Peyer's patch (tissue), 4 donors: ENCODE measurements at regions not wholly inside any gene's neighbourhood (a gene's known extent, or its start where the extent isn't known, plus 50 kb on each side); places are given as distances from the start of the nearest gene placed in this dataset.

Source experiments
- POLR2A ChIP-seq, 2 donors: fragments of 450-650 bp; IDR thresholded peaks; one replicate each; pipeline ENCODE4 v1.5.1; 2017; ENCODE audit warnings: antibody characterized with exemption in 2 of 2, mild to moderate bottlenecking in 2 of 2, moderate library complexity in 2 of 2
- TF ChIP-seq, protein P1 (sequence below), 6 experiments: fragments of 450-650 bp in 4 of 6; fragments of 200-600 bp in 2 of 6; sonication (generic) in 1 of 6; IDR thresholded peaks; one replicate each; pipeline ENCODE4 v1.5.1; 2017 to 2019; ENCODE audit warnings: antibody characterized with exemption in 6 of 6, mild to moderate bottlenecking in 3 of 6, moderate library complexity in 1 of 6

DNA sequence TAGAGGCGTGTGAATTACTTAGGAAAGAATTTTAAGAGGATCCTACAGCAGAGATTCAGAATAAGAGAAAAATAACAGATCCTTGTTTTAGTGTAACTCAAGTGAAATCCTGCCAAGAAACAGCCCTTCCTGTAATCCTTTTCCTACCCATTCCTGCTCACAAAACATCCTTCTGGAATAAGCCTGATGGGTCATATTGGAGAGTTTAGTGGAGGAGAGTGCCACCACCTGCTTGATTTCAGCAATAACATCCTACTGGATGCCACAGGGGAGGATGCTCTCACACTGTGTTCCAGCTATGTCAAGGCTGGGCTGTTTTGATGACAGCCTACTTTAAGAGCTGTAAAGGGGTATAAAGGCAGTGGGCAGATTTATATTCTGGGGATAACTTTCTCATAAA lies 54.8 kb upstream of the CCDC178 start:
- TF ChIP-seq, protein P1, sequence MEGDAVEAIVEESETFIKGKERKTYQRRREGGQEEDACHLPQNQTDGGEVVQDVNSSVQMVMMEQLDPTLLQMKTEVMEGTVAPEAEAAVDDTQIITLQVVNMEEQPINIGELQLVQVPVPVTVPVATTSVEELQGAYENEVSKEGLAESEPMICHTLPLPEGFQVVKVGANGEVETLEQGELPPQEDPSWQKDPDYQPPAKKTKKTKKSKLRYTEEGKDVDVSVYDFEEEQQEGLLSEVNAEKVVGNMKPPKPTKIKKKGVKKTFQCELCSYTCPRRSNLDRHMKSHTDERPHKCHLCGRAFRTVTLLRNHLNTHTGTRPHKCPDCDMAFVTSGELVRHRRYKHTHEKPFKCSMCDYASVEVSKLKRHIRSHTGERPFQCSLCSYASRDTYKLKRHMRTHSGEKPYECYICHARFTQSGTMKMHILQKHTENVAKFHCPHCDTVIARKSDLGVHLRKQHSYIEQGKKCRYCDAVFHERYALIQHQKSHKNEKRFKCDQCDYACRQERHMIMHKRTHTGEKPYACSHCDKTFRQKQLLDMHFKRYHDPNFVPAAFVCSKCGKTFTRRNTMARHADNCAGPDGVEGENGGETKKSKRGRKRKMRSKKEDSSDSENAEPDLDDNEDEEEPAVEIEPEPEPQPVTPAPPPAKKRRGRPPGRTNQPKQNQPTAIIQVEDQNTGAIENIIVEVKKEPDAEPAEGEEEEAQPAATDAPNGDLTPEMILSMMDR (IDR thresholded peaks at IDR 0.05): peak in 3 of 6 experiments; percentile 31 to 41 (median 40)
- TF ChIP-seq POLR2A (IDR thresholded peaks at IDR 0.05): no peak
